ENCODE measurements at regions not wholly inside any gene's neighbourhood (a gene's known extent, or its start where the extent isn't known, plus 50 kb on each side); places are given as distances from the start of the nearest gene placed in this dataset.

- Histone ChIP-seq H3K27ac (no peak overlapping the region), H3K4me1 (no peaks in the 10 kb centered on the region), H3K9me3 (no peaks in the 10 kb centered on the region), H3K4me3 (no peak overlapping the region), H3K27me3 (no peaks in the 10 kb centered on the region), H3K36me3 (no peaks in the 10 kb centered on the region)
- intact Hi-C loops (cut with DNase I; ENCODE audit: low total_unique reads), result no loop called here
- TF ChIP-seq CTCF (IDR thresholded peaks at IDR 0.05) (no peak), EP300 (IDR thresholded peaks at IDR 0.05) (no peak), POLR2AphosphoS5 (IDR thresholded peaks at IDR 0.05) (no peak), POLR2A (IDR thresholded peaks at IDR 0.05) (no peak)
- WGBS, 5 donors, result 51 to 92% (median 88%) methylated on average over 3 of the region's 3 CpGs
- DNase-seq, result peak in 1 of 2 donors; percentile 8
These were observed 151.2 kb downstream of the MPP7 start for GRCh38 chr10:28151636-28152035.

GRCh38 chr10:28149746-28150145, 150.9 kb upstream of the ODAD2 start:
- WGBS, 5 donors, result 92 to 97% (median 96%) methylated on average over 7 of the region's 7 CpGs
- Histone ChIP-seq H3K9me3 (no peaks in the 10 kb centered on the region), H3K4me3 (no peak overlapping the region), H3K4me1 (no peaks in the 10 kb centered on the region), H3K27me3 (no peaks in the 10 kb centered on the region), H3K36me3 (no peaks in the 10 kb centered on the region), H3K27ac (no peak overlapping the region)
- intact Hi-C loops (cut with DNase I; ENCODE audit: low total_unique reads), result no loop called here
- TF ChIP-seq EP300 (IDR thresholded peaks at IDR 0.05) (no peak), CTCF (IDR thresholded peaks at IDR 0.05) (no peak)
- DNase-seq, result no peak

GRCh38 chr10:28147706-28148105, 148.8 kb upstream of the ODAD2 start:
- WGBS, 5 donors, result 76 to 86% (median 83%) methylated on average over 4 of the region's 4 CpGs
- no peaks in the 10 kb centered on the region for H3K36me3 ChIP-seq
- H3K27me3 ChIP-seq, result no peaks in the 10 kb centered on the region
- no peaks in the 10 kb centered on the region for H3K9me3 ChIP-seq
- intact Hi-C loops (cut with DNase I; ENCODE audit: low total_unique reads), result no loop called here
- no peak overlapping the region for H3K4me3 ChIP-seq
- TF ChIP-seq EP300 (IDR thresholded peaks at IDR 0.05), result no peak
- no peak for TF ChIP-seq POLR2AphosphoS5 (IDR thresholded peaks at IDR 0.05)
- no peak for TF ChIP-seq CTCF (IDR thresholded peaks at IDR 0.05)
- no peak for TF ChIP-seq POLR2A (IDR thresholded peaks at IDR 0.05)
- no peaks in the 10 kb centered on the region for H3K4me1 ChIP-seq
- no peak overlapping the region for H3K27ac ChIP-seq
- no peak for DNase-seq

- DNase-seq, result no peak
- whole genome bisulfite sequencing, 5 donors, result 92 to 95% (median 93%) methylated on average over 2 of the region's 2 CpGs
- Histone ChIP-seq H3K27ac (no peak overlapping the region), H3K36me3 (peaks cover 0 to 6% (median 0%) of the 10 kb centered on the region in 4 donors), H3K4me3 (no peak overlapping the region), H3K4me1 (no peaks in the 10 kb centered on the region), H3K27me3 (no peaks in the 10 kb centered on the region), H3K9me3 (peaks cover 0 to 27% (median 14%) of the 10 kb centered on the region in 4 donors)
- TF ChIP-seq CTCF (IDR thresholded peaks at IDR 0.05) (no peak), POLR2AphosphoS5 (IDR thresholded peaks at IDR 0.05) (no peak), EP300 (IDR thresholded peaks at IDR 0.05) (no peak), POLR2A (IDR thresholded peaks at IDR 0.05) (no peak)
- intact Hi-C loops (cut with DNase I; ENCODE audit: low total_unique reads), result no loop called here
These were observed 140.3 kb upstream of the ODAD2 start for GRCh38 chr10:28139138-28139537.
